ENCODE measurements at regions not wholly inside any gene's neighbourhood (a gene's known extent, or its start where the extent isn't known, plus 50 kb on each side); places are given as distances from the start of the nearest gene placed in this dataset.

DNA sequence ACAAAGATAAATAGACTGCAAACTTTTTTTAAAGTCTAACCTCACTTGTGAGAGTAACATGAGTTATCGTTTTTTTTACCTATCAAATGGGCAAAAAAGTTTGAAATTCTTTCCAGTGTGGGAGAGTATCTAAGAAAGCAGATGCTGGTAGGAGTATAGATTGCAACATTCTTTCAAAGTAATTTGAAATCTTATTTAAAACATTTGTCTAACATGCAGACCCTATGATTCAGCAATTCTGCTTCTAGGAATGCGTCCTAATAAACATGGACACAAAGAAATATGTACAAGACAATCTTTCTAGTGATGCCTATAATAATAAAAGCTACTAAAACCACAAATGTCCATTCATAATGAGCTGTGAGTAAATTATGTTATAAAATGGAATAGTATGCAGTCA, 110.4 kb upstream of the TMCC3 start:
- no peaks in the 10 kb centered on the region for H4K20me1 ChIP-seq (ENCODE audit: insufficient read depth, low read length)
- H3K4me1 ChIP-seq (ENCODE audit: low read length): peaks cover 22% of the 10 kb centered on the region
- H3K9me2 ChIP-seq (replicated peaks; ENCODE audit: insufficient read depth, low read length): no peaks in the 10 kb centered on the region
- H3K27ac ChIP-seq (ENCODE audit: low read length): no peak overlapping the region
- no peak overlapping the region for H2AFZ ChIP-seq (ENCODE audit: low read length)
- no peak overlapping the region for H3K4me3 ChIP-seq (ENCODE audit: low read length)
- no peaks in the 10 kb centered on the region for H3K9me3 ChIP-seq (replicated peaks; ENCODE audit: insufficient read depth, low read length)
- H3K36me3 ChIP-seq (replicated peaks; ENCODE audit: insufficient read depth, low read length): no peaks in the 10 kb centered on the region
- no peak for DNase-seq
- TF ChIP-seq EZH2 (optimal IDR thresholded peaks at IDR 0.05; ENCODE audit: low read depth, low read length): no peak
- TF ChIP-seq, protein P1, sequence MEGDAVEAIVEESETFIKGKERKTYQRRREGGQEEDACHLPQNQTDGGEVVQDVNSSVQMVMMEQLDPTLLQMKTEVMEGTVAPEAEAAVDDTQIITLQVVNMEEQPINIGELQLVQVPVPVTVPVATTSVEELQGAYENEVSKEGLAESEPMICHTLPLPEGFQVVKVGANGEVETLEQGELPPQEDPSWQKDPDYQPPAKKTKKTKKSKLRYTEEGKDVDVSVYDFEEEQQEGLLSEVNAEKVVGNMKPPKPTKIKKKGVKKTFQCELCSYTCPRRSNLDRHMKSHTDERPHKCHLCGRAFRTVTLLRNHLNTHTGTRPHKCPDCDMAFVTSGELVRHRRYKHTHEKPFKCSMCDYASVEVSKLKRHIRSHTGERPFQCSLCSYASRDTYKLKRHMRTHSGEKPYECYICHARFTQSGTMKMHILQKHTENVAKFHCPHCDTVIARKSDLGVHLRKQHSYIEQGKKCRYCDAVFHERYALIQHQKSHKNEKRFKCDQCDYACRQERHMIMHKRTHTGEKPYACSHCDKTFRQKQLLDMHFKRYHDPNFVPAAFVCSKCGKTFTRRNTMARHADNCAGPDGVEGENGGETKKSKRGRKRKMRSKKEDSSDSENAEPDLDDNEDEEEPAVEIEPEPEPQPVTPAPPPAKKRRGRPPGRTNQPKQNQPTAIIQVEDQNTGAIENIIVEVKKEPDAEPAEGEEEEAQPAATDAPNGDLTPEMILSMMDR (IDR thresholded peaks at IDR 0.05; ENCODE audit: low read length): no peak
- TF ChIP-seq EZH2phosphoT487 (IDR thresholded peaks at IDR 0.05; ENCODE audit: low read length): no peak
- no peaks in the 10 kb centered on the region for H3K27me3 ChIP-seq (replicated peaks; ENCODE audit: insufficient read depth, low read length)
- H3K4me2 ChIP-seq (ENCODE audit: low read depth, low read length): no peak overlapping the region
- peaks cover 7% of the 10 kb centered on the region; the same call in 1 of the 2 replicates for H3F3A ChIP-seq (ENCODE audit: insufficient read depth, low read length)
- peaks cover 11% of the 10 kb centered on the region for H3K79me2 ChIP-seq (ENCODE audit: low read length)
- no peak overlapping the region for H3K9ac ChIP-seq (ENCODE audit: low read length)

GRCh38 chr12:94756789-94757188, 106.4 kb upstream of the TMCC3 start:
- no peak overlapping the region for H3K27ac ChIP-seq (ENCODE audit: low read length)
- TF ChIP-seq, protein P1 (IDR thresholded peaks at IDR 0.05; ENCODE audit: low read length): no peak
- no peak for TF ChIP-seq EZH2phosphoT487 (IDR thresholded peaks at IDR 0.05; ENCODE audit: low read length)
- no peak overlapping the region for H3K4me2 ChIP-seq (ENCODE audit: low read depth, low read length)
- no peaks in the 10 kb centered on the region for H3F3A ChIP-seq (ENCODE audit: insufficient read depth, low read length)
- peaks cover 4% of the 10 kb centered on the region; the same call in 1 of the 2 replicates for H3K79me2 ChIP-seq (ENCODE audit: low read length)
- H3K4me3 ChIP-seq (ENCODE audit: low read length): no peak overlapping the region
- H3K4me1 ChIP-seq (ENCODE audit: low read length): no peaks in the 10 kb centered on the region
- DNase-seq: no peak
- H4K20me1 ChIP-seq (ENCODE audit: insufficient read depth, low read length): no peaks in the 10 kb centered on the region
- H3K36me3 ChIP-seq (replicated peaks; ENCODE audit: insufficient read depth, low read length): no peaks in the 10 kb centered on the region
- H2AFZ ChIP-seq (ENCODE audit: low read length): no peak overlapping the region
- no peaks in the 10 kb centered on the region for H3K9me2 ChIP-seq (replicated peaks; ENCODE audit: insufficient read depth, low read length)
- no peaks in the 10 kb centered on the region for H3K27me3 ChIP-seq (replicated peaks; ENCODE audit: insufficient read depth, low read length)
- no peak overlapping the region for H3K9ac ChIP-seq (ENCODE audit: low read length)
- no peaks in the 10 kb centered on the region for H3K9me3 ChIP-seq (replicated peaks; ENCODE audit: insufficient read depth, low read length)

DNA sequence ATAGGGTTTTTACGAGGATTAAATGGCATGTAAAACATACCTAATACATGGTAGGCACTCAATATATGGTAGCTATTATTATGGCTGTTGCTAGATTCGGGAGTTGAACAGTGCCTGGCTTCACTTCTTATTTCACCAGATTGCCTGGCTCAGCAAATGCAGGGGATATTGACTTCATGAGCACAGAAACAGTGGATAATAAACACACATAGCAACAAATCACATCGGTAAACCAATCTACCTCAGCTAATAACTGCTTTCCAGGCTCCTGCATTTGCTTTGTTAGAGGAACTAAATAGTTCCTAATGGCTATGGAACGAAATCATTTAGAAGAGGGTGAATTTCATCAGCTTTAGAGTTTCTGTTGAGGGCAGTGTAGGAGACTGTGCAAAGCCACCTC, 105.2 kb upstream of the TMCC3 start:
- no peak overlapping the region for H3K4me3 ChIP-seq (ENCODE audit: low read length)
- H3K27ac ChIP-seq (ENCODE audit: low read length): no peak overlapping the region
- no peaks in the 10 kb centered on the region for H3F3A ChIP-seq (ENCODE audit: insufficient read depth, low read length)
- H3K9ac ChIP-seq (ENCODE audit: low read length): no peak overlapping the region
- H2AFZ ChIP-seq (ENCODE audit: low read length): no peak overlapping the region
- H3K27me3 ChIP-seq (replicated peaks; ENCODE audit: insufficient read depth, low read length): no peaks in the 10 kb centered on the region
- TF ChIP-seq EZH2phosphoT487 (IDR thresholded peaks at IDR 0.05; ENCODE audit: low read length) (no peak), EZH2 (optimal IDR thresholded peaks at IDR 0.05; ENCODE audit: low read depth, low read length) (no peak)
- TF ChIP-seq, protein P1 (IDR thresholded peaks at IDR 0.05; ENCODE audit: low read length): no peak
- H3K4me2 ChIP-seq (ENCODE audit: low read depth, low read length): no peak overlapping the region
- no peaks in the 10 kb centered on the region for H3K9me2 ChIP-seq (replicated peaks; ENCODE audit: insufficient read depth, low read length)
- no peaks in the 10 kb centered on the region for H3K4me1 ChIP-seq (ENCODE audit: low read length)
- DNase-seq: no peak
- H4K20me1 ChIP-seq (ENCODE audit: insufficient read depth, low read length): no peaks in the 10 kb centered on the region
- no peaks in the 10 kb centered on the region for H3K36me3 ChIP-seq (replicated peaks; ENCODE audit: insufficient read depth, low read length)
- peaks cover 4% of the 10 kb centered on the region; the same call in 1 of the 2 replicates for H3K79me2 ChIP-seq (ENCODE audit: low read length)
- H3K9me3 ChIP-seq (replicated peaks; ENCODE audit: insufficient read depth, low read length): no peaks in the 10 kb centered on the region
